Parathyroid adenoma (tissue), 2 donors: ENCODE measurements at regions not wholly inside any gene's neighbourhood (a gene's known extent, or its start where the extent isn't known, plus 50 kb on each side); places are given as distances from the start of the nearest gene placed in this dataset.

ENCODE experiments used
- H2AFZ ChIP-seq: fragments of 300-600 bp; sonication (generic); one replicate; pipeline ENCODE4 v1.7.0; 2017; ENCODE audit warnings: antibody characterized with exemption, mild to moderate bottlenecking
- H3K27ac ChIP-seq: fragments of 300-600 bp; sonication (generic); one replicate; pipeline ENCODE4 v1.7.0; 2017
- H3K27me3 ChIP-seq: fragments of 300-600 bp; sonication (generic); one replicate; pipeline ENCODE4 v1.7.0; 2017; ENCODE audit warnings: low read length; ENCODE audit not compliant: control insufficient read depth, insufficient read depth
- H3K36me3 ChIP-seq: fragments of 300-600 bp; sonication (generic); one replicate; pipeline ENCODE4 v1.7.0; 2017; ENCODE audit warnings: low read length; ENCODE audit not compliant: control insufficient read depth, insufficient read depth
- H3K4me1 ChIP-seq: fragments of 300-600 bp; sonication (generic); one replicate; pipeline ENCODE4 v1.7.0; 2017; ENCODE audit warnings: control low read depth
- H3K4me2 ChIP-seq: fragments of 300-600 bp; sonication (generic); one replicate; pipeline ENCODE4 v1.7.0; 2017; ENCODE audit warnings: low read length
- H3K4me3 ChIP-seq: fragments of 300-600 bp; sonication (generic); one replicate; pipeline ENCODE4 v1.7.0; 2017; ENCODE audit warnings: low read depth, low read length
- H3K79me2 ChIP-seq: fragments of 300-600 bp; sonication (generic); one replicate; pipeline ENCODE4 v1.7.0; 2017; ENCODE audit warnings: control low read depth
- H3K9ac ChIP-seq: fragments of 300-600 bp; sonication (generic); one replicate; pipeline ENCODE4 v1.7.0; 2017; ENCODE audit warnings: mild to moderate bottlenecking
- H3K9me3 ChIP-seq: fragments of 300-600 bp; sonication (generic); one replicate; pipeline ENCODE4 v1.7.0; 2017; ENCODE audit warnings: low read length; ENCODE audit not compliant: control insufficient read depth
- TF ChIP-seq, protein P1 (sequence below): fragments of 300-600 bp; sonication (generic); IDR thresholded peaks from one replicate; pipeline ENCODE4 v1.7.0; 2017; ENCODE audit warnings: antibody characterized with exemption, mild to moderate bottlenecking
- donor health status: primary hyperparathyroidism.

DNA sequence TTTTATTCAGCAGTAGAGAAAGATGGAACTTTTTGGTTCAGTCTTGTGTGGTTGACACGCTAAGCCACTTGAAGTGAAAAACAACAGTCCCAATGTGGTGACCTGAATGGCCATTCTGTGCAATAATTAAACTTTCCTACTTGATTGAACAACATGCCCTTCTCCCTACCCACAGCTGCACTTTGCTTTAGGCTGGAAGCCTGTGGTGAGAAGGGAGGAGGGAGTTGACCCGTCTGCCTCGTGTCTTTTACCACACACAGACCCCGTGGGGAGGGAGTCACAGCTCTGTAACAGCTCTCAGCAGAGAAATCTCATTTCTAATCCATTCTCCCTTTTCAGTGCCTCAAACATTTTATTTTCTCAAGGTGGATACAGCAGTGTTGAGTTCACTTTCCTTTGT lies 138.2 kb upstream of the PKDCC start:
- Histone ChIP-seq H3K9ac (no peak overlapping the region), H3K79me2 (no peaks in the 10 kb centered on the region), H3K36me3 (no peaks in the 10 kb centered on the region), H3K9me3 (no peaks in the 10 kb centered on the region), H3K4me2 (no peak overlapping the region), H3K27ac (no peak overlapping the region), H3K27me3 (no peaks in the 10 kb centered on the region), H2AFZ (no peak overlapping the region), H3K4me3 (no peak overlapping the region), H3K4me1 (no peaks in the 10 kb centered on the region)
- TF ChIP-seq, protein P1, sequence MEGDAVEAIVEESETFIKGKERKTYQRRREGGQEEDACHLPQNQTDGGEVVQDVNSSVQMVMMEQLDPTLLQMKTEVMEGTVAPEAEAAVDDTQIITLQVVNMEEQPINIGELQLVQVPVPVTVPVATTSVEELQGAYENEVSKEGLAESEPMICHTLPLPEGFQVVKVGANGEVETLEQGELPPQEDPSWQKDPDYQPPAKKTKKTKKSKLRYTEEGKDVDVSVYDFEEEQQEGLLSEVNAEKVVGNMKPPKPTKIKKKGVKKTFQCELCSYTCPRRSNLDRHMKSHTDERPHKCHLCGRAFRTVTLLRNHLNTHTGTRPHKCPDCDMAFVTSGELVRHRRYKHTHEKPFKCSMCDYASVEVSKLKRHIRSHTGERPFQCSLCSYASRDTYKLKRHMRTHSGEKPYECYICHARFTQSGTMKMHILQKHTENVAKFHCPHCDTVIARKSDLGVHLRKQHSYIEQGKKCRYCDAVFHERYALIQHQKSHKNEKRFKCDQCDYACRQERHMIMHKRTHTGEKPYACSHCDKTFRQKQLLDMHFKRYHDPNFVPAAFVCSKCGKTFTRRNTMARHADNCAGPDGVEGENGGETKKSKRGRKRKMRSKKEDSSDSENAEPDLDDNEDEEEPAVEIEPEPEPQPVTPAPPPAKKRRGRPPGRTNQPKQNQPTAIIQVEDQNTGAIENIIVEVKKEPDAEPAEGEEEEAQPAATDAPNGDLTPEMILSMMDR, result no peak

DNA sequence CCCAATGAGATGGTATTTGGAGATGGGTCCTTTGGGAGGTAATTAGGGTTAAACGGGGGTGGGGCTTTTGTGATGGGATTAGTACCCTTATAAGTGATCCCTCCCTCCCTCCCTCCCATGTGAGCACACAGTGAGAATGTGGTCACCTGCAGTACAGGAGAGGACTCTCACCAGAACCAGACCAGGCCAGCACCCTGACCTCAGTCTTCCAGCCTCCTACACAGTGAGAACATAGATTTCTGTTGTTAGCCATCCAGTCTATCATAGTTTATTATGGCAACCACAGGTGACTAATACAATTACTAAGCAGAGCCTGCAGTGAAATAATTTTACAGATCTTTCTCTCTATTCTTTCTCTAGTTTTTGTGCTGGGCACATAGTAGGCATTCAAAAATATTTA lies 137.7 kb upstream of the PKDCC start:
- Histone ChIP-seq H3K36me3 (no peaks in the 10 kb centered on the region), H2AFZ (no peak overlapping the region), H3K27ac (no peak overlapping the region), H3K9me3 (no peaks in the 10 kb centered on the region), H3K4me2 (no peak overlapping the region), H3K4me3 (no peak overlapping the region), H3K9ac (no peak overlapping the region), H3K4me1 (no peaks in the 10 kb centered on the region), H3K27me3 (no peaks in the 10 kb centered on the region), H3K79me2 (no peaks in the 10 kb centered on the region)
- TF ChIP-seq, protein P1, result no peak

DNA sequence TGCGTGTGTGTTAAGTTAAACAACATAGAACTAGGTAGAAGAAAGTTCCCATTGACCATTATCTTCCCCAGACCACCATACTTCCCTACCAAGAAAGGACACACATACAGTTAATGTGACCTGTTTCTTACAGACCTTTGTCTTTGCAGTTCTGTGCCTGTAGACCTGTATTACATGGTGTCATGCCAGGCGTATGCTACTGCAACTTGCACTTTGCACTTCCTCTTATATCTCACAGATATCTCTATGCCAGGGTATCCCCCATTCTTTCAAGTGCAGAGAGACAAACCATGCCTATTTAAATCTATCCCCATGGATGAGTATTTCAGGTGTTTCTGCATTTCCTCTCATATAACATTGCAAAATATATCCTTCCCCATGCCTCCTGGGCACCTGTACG lies 136.8 kb upstream of the PKDCC start:
- H3K79me2 ChIP-seq, result no peaks in the 10 kb centered on the region
- no peak overlapping the region for H3K9ac ChIP-seq
- no peak overlapping the region for H3K4me3 ChIP-seq
- no peak overlapping the region for H3K4me2 ChIP-seq
- no peaks in the 10 kb centered on the region for H3K4me1 ChIP-seq
- no peak overlapping the region for H3K27ac ChIP-seq
- no peak overlapping the region for H2AFZ ChIP-seq
- TF ChIP-seq, protein P1, result no peak
- H3K27me3 ChIP-seq, result no peaks in the 10 kb centered on the region
- H3K9me3 ChIP-seq, result no peaks in the 10 kb centered on the region
- no peaks in the 10 kb centered on the region for H3K36me3 ChIP-seq

DNA sequence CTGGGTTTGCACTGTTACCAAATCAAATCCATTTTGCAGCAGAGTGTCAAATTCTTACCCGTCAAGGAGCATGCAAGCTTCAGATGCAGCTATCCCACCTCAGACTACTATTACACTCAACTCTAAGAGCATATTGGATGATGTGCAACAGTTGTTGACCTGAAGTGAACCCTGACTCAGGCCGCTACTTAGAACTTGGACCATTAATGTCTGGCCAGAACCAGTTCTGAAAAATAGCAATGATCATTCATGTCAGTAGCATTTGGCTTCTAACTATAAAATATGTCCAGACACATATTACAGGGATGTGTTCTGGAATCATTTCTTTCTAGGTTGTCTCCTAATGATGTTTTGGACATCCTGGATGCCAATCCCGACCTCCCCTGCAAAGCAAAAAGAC lies 135.5 kb upstream of the PKDCC start:
- H3K4me3 ChIP-seq, result no peak overlapping the region
- H3K36me3 ChIP-seq, result no peaks in the 10 kb centered on the region
- H3K4me2 ChIP-seq, result no peak overlapping the region
- no peak overlapping the region for H3K27ac ChIP-seq
- no peaks in the 10 kb centered on the region for H3K27me3 ChIP-seq
- H3K79me2 ChIP-seq, result no peaks in the 10 kb centered on the region
- H2AFZ ChIP-seq, result no peak overlapping the region
- H3K9ac ChIP-seq, result no peak overlapping the region
- no peaks in the 10 kb centered on the region for H3K4me1 ChIP-seq
- TF ChIP-seq, protein P1, result no peak
- no peaks in the 10 kb centered on the region for H3K9me3 ChIP-seq

DNA sequence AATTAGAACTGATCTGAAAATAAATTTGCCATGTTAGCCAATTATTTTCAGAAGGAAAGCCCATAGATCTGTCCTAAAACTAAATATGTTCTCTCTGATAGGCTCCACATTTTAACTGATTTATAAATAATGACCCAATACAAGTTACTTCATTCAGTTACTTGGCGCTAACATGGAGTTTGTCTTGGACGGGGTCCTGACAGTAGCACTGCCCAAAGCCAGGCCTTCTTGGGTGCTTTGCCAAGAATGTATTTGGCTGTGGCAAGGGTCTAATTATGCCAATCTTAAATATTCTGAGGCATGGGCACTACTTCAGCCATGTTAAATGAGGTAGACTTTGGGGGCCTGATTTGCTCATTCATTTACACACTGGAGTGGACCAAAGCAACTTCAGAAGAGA lies 135.0 kb upstream of the PKDCC start:
- Histone ChIP-seq H3K79me2 (no peaks in the 10 kb centered on the region), H3K27me3 (no peaks in the 10 kb centered on the region), H3K4me3 (no peak overlapping the region), H3K4me1 (no peaks in the 10 kb centered on the region), H3K36me3 (no peaks in the 10 kb centered on the region), H3K9ac (no peak overlapping the region), H3K27ac (no peak overlapping the region), H3K9me3 (no peaks in the 10 kb centered on the region), H2AFZ (no peak overlapping the region), H3K4me2 (no peak overlapping the region)
- TF ChIP-seq, protein P1, result no peak
